ENCODE measurements at regions not wholly inside any gene's neighbourhood (a gene's known extent, or its start where the extent isn't known, plus 50 kb on each side); places are given as distances from the start of the nearest gene placed in this dataset.

DNA sequence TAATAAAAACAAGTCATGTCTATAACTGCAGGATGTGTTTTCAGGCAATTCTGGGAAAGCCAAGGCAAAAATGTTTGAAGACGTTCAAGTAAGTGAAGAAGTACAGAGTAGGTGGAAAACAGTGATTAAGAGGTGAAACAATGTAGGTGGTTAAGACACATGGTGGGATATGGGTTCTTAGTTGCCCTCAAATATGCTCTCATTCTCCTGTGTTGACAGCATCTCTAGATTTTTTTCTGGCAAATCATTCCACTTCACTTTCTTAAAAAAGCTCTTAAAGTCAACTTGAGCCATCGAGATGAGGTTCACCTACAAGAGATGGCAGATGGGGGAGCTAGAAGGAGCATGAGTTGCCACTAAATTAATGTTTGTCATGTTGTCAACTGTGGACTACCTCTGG, 1041.0 kb upstream of the CNTN5 start:
- Histone ChIP-seq H3K4me2 (no peak overlapping the region), H3K9me3 (ENCODE audit: low read depth) (no peaks in the 10 kb centered on the region), H4K20me1 (ENCODE audit: low read depth) (no peaks in the 10 kb centered on the region), H3K4me3 (no peak overlapping the region), H3K4me1 (peaks cover 6% of the 10 kb centered on the region), H2AFZ (replicated peaks) (no peak overlapping the region), H3K27me3 (no peaks in the 10 kb centered on the region), H3K36me3 (no peaks in the 10 kb centered on the region), H3K9ac (no peak overlapping the region), H3K27ac (no peak overlapping the region), H3F3A (ENCODE audit: low read depth) (peaks cover 4% of the 10 kb centered on the region), H3K79me2 (ENCODE audit: low read depth) (no peaks in the 10 kb centered on the region)
- no peak for DNase-seq (ENCODE audit: low spot score)
- Mint-ChIP-seq H3K9me3 (no peaks in the 10 kb centered on the region), H3K36me3 (no peaks in the 10 kb centered on the region), H3K4me3 (no peak overlapping the region), H3K27me3 (ENCODE audit: insufficient read depth, low read depth) (no peaks in the 10 kb centered on the region), H3K4me1 (peaks cover 4% of the 10 kb centered on the region), H3K27ac (no peak overlapping the region)
- TF ChIP-seq EZH2 (IDR thresholded peaks at IDR 0.05), result no peak
- TF ChIP-seq EZH2phosphoT487 (IDR thresholded peaks at IDR 0.05), result no peak
- TF ChIP-seq, protein P1, sequence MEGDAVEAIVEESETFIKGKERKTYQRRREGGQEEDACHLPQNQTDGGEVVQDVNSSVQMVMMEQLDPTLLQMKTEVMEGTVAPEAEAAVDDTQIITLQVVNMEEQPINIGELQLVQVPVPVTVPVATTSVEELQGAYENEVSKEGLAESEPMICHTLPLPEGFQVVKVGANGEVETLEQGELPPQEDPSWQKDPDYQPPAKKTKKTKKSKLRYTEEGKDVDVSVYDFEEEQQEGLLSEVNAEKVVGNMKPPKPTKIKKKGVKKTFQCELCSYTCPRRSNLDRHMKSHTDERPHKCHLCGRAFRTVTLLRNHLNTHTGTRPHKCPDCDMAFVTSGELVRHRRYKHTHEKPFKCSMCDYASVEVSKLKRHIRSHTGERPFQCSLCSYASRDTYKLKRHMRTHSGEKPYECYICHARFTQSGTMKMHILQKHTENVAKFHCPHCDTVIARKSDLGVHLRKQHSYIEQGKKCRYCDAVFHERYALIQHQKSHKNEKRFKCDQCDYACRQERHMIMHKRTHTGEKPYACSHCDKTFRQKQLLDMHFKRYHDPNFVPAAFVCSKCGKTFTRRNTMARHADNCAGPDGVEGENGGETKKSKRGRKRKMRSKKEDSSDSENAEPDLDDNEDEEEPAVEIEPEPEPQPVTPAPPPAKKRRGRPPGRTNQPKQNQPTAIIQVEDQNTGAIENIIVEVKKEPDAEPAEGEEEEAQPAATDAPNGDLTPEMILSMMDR (IDR thresholded peaks at IDR 0.05), result no peak

DNA sequence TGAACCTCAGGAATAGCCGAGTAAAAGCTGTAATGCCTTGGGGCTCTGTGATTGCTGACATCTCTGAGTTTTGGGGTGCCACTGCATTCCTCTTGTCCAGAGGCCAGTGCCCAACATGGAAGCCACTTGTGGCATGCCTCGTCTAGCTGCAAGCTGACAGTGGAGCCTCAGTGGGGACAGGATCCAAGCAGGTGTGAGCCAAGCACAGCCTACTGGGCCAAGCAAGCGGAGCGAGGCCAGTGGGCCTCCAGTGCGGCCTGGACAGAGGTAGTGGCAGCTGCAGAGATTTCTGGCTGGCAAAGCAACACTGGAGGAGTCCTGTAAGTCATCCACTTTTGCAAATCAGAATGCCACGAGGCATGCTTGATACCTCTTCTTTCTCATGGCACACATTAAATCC, 1038.2 kb upstream of the CNTN5 start:
- no peaks in the 10 kb centered on the region for H3K4me1 Mint-ChIP-seq
- Histone ChIP-seq H3K4me2 (no peak overlapping the region), H3K9ac (no peak overlapping the region), H3K79me2 (ENCODE audit: low read depth) (no peaks in the 10 kb centered on the region), H3K27me3 (no peaks in the 10 kb centered on the region), H4K20me1 (ENCODE audit: low read depth) (no peaks in the 10 kb centered on the region), H3K4me3 (no peak overlapping the region), H3F3A (ENCODE audit: low read depth) (no peaks in the 10 kb centered on the region), H3K9me3 (ENCODE audit: low read depth) (no peaks in the 10 kb centered on the region), H3K36me3 (no peaks in the 10 kb centered on the region), H3K27ac (no peak overlapping the region), H3K4me1 (no peaks in the 10 kb centered on the region), H2AFZ (replicated peaks) (no peak overlapping the region)
- H3K27me3 Mint-ChIP-seq (ENCODE audit: insufficient read depth, low read depth), result no peaks in the 10 kb centered on the region
- H3K36me3 Mint-ChIP-seq, result no peaks in the 10 kb centered on the region
- no peaks in the 10 kb centered on the region for H3K9me3 Mint-ChIP-seq
- H3K27ac Mint-ChIP-seq, result no peak overlapping the region
- no peak overlapping the region for H3K4me3 Mint-ChIP-seq
- DNase-seq (ENCODE audit: low spot score), result no peak
- TF ChIP-seq, protein P1 (IDR thresholded peaks at IDR 0.05), result no peak

DNA sequence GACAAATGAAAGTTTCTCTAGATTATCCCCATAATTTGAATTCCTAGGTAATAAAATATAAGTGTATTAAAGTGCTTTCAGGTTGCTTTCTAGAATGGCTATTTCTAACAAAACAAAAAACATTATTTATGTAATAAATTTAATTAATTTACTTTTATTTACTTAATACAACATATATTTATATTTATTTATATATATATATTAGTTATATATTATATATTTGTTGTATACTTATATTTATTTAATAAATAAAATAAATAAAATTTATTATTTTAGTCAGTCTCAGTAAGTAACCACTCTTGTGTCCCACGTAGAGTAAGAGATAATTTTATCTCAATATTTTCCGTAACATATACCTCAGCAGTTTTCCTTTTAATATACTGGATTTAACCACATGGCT, 1031.6 kb upstream of the CNTN5 start:
- Histone ChIP-seq H3K79me2 (ENCODE audit: low read depth) (no peaks in the 10 kb centered on the region), H3K36me3 (no peaks in the 10 kb centered on the region), H2AFZ (replicated peaks) (no peak overlapping the region), H3K9ac (no peak overlapping the region), H3K4me3 (no peak overlapping the region), H3K4me1 (no peaks in the 10 kb centered on the region), H3K4me2 (no peak overlapping the region), H3K27ac (no peak overlapping the region), H3K27me3 (no peaks in the 10 kb centered on the region), H3K9me3 (ENCODE audit: low read depth) (no peaks in the 10 kb centered on the region), H4K20me1 (ENCODE audit: low read depth) (no peaks in the 10 kb centered on the region), H3F3A (ENCODE audit: low read depth) (no peaks in the 10 kb centered on the region)
- Mint-ChIP-seq H3K9me3 (no peaks in the 10 kb centered on the region), H3K27me3 (ENCODE audit: insufficient read depth, low read depth) (peaks cover 2% of the 10 kb centered on the region), H3K27ac (no peak overlapping the region), H3K36me3 (no peaks in the 10 kb centered on the region), H3K4me3 (no peak overlapping the region), H3K4me1 (no peaks in the 10 kb centered on the region)
- TF ChIP-seq, protein P1 (IDR thresholded peaks at IDR 0.05), result no peak
- TF ChIP-seq EZH2phosphoT487 (IDR thresholded peaks at IDR 0.05) (no peak), EZH2 (IDR thresholded peaks at IDR 0.05) (no peak)
- no peak for DNase-seq (ENCODE audit: low spot score)
